ENCODE measurements at regions not wholly inside any gene's neighbourhood (a gene's known extent, or its start where the extent isn't known, plus 50 kb on each side); places are given as distances from the start of the nearest gene placed in this dataset.
A peak's percentile ranks its signal among the peaks of the same experiment; 100 is the strongest.

- no peak for DNase-seq (ENCODE audit: extremely low read depth, low read depth)
Observed at GRCh38 chr9:105176194-105176593, 68.3 kb upstream of the SLC44A1 start.

- no peak for DNase-seq (ENCODE audit: extremely low read depth, low read depth)
Observed at GRCh38 chr9:105178076-105178475, 66.4 kb upstream of the SLC44A1 start.

GRCh38 chr9:105187781-105188180 is 56.7 kb upstream of the SLC44A1 start:
- DNase-seq (ENCODE audit: extremely low read depth, low read depth), result peak; percentile 83

GRCh38 chr9:105188746-105189145 is 55.7 kb upstream of the SLC44A1 start:
- DNase-seq (ENCODE audit: extremely low read depth, low read depth), result no peak

GRCh38 chr9:105191508-105192121 is 52.8 kb upstream of the SLC44A1 start:
- DNase-seq (ENCODE audit: extremely low read depth, low read depth), result peak; percentile 49

GRCh38 chr9:105193560-105193959 is 50.9 kb upstream of the SLC44A1 start:
- DNase-seq (ENCODE audit: extremely low read depth, low read depth), result no peak

GRCh38 chr9:105194234-105194633 is 50.2 kb upstream of the SLC44A1 start:
- DNase-seq (ENCODE audit: extremely low read depth, low read depth), result no peak
